H1 (cell line): ENCODE measurements at regions not wholly inside any gene's neighbourhood (a gene's known extent, or its start where the extent isn't known, plus 50 kb on each side); places are given as distances from the start of the nearest gene placed in this dataset.

ENCODE experiments used
- BCL11A ChIP-seq, 2 experiments: IDR thresholded peaks; one replicate each; pipeline ENCODE4 v1.6.1; 2011; ENCODE audit warnings: low read depth in 2 of 2, low read length in 2 of 2, mild to moderate bottlenecking in 2 of 2
- CBX8 ChIP-seq: fragments of 300-800, 300-1000 bp; sonication (generic); IDR thresholded peaks from 2 replicates; pipeline ENCODE4 v1.7.1; 2016; ENCODE audit warnings: low read depth, low read length, borderline replicate concordance
- EP300 ChIP-seq, 2 experiments: IDR thresholded peaks; 1 replicate in 1 of 2; 2 replicates in 1 of 2; pipeline ENCODE4 v1.6.1; 2011 to 2012; ENCODE audit warnings: low read depth in 2 of 2, low read length in 2 of 2, mild to moderate bottlenecking in 2 of 2, borderline replicate concordance in 1 of 2, inconsistent platforms in 1 of 2, moderate library complexity in 1 of 2
- JUN ChIP-seq: IDR thresholded peaks from 2 replicates; pipeline ENCODE4 v1.6.1; 2011; ENCODE audit warnings: low read depth, mild to moderate bottlenecking, improper control_type of control experiment, low read length
- KDM1A ChIP-seq: fragments of 200-600, 300-600 bp; sonication (generic); IDR thresholded peaks from 2 replicates; pipeline ENCODE4 v1.7.1; 2016; ENCODE audit warnings: mild to moderate bottlenecking, low read length, borderline replicate concordance
- RFX5 ChIP-seq: IDR thresholded peaks from 2 replicates; pipeline ENCODE4 v1.6.1; 2011; ENCODE audit warnings: low read depth, low read length, improper control_type of control experiment, borderline replicate concordance
- SAP30 ChIP-seq: fragments of 300-600 bp; sonication (generic); IDR thresholded peaks from 2 replicates; pipeline ENCODE4 v1.7.1; 2012; ENCODE audit warnings: low read length, moderate library complexity, mild to moderate bottlenecking, inconsistent platforms; ENCODE audit not compliant: insufficient read depth, insufficient replicate concordance
- TF ChIP-seq, protein P1 (sequence below): fragments of 300-600 bp; sonication (generic); IDR thresholded peaks from 2 replicates; pipeline ENCODE4 v1.7.1; 2012; ENCODE audit warnings: low read length, moderate library complexity, mild to moderate bottlenecking, inconsistent platforms; ENCODE audit not compliant: insufficient replicate concordance
- TF ChIP-seq, protein P2 (sequence below): IDR thresholded peaks from 2 replicates; pipeline ENCODE4 v1.6.1; 2011; ENCODE audit warnings: low read depth, mild to moderate bottlenecking, low read length; ENCODE audit not compliant: insufficient read depth
- TF ChIP-seq, protein P3 (sequence below): IDR thresholded peaks from 2 replicates; pipeline ENCODE4 v1.6.1; 2011; ENCODE audit warnings: low read length, improper control_type of control experiment

GRCh38 chr2:37760471-37760870 is 89.0 kb upstream of the CDC42EP3 start (continued):
- TF ChIP-seq, protein P1, sequence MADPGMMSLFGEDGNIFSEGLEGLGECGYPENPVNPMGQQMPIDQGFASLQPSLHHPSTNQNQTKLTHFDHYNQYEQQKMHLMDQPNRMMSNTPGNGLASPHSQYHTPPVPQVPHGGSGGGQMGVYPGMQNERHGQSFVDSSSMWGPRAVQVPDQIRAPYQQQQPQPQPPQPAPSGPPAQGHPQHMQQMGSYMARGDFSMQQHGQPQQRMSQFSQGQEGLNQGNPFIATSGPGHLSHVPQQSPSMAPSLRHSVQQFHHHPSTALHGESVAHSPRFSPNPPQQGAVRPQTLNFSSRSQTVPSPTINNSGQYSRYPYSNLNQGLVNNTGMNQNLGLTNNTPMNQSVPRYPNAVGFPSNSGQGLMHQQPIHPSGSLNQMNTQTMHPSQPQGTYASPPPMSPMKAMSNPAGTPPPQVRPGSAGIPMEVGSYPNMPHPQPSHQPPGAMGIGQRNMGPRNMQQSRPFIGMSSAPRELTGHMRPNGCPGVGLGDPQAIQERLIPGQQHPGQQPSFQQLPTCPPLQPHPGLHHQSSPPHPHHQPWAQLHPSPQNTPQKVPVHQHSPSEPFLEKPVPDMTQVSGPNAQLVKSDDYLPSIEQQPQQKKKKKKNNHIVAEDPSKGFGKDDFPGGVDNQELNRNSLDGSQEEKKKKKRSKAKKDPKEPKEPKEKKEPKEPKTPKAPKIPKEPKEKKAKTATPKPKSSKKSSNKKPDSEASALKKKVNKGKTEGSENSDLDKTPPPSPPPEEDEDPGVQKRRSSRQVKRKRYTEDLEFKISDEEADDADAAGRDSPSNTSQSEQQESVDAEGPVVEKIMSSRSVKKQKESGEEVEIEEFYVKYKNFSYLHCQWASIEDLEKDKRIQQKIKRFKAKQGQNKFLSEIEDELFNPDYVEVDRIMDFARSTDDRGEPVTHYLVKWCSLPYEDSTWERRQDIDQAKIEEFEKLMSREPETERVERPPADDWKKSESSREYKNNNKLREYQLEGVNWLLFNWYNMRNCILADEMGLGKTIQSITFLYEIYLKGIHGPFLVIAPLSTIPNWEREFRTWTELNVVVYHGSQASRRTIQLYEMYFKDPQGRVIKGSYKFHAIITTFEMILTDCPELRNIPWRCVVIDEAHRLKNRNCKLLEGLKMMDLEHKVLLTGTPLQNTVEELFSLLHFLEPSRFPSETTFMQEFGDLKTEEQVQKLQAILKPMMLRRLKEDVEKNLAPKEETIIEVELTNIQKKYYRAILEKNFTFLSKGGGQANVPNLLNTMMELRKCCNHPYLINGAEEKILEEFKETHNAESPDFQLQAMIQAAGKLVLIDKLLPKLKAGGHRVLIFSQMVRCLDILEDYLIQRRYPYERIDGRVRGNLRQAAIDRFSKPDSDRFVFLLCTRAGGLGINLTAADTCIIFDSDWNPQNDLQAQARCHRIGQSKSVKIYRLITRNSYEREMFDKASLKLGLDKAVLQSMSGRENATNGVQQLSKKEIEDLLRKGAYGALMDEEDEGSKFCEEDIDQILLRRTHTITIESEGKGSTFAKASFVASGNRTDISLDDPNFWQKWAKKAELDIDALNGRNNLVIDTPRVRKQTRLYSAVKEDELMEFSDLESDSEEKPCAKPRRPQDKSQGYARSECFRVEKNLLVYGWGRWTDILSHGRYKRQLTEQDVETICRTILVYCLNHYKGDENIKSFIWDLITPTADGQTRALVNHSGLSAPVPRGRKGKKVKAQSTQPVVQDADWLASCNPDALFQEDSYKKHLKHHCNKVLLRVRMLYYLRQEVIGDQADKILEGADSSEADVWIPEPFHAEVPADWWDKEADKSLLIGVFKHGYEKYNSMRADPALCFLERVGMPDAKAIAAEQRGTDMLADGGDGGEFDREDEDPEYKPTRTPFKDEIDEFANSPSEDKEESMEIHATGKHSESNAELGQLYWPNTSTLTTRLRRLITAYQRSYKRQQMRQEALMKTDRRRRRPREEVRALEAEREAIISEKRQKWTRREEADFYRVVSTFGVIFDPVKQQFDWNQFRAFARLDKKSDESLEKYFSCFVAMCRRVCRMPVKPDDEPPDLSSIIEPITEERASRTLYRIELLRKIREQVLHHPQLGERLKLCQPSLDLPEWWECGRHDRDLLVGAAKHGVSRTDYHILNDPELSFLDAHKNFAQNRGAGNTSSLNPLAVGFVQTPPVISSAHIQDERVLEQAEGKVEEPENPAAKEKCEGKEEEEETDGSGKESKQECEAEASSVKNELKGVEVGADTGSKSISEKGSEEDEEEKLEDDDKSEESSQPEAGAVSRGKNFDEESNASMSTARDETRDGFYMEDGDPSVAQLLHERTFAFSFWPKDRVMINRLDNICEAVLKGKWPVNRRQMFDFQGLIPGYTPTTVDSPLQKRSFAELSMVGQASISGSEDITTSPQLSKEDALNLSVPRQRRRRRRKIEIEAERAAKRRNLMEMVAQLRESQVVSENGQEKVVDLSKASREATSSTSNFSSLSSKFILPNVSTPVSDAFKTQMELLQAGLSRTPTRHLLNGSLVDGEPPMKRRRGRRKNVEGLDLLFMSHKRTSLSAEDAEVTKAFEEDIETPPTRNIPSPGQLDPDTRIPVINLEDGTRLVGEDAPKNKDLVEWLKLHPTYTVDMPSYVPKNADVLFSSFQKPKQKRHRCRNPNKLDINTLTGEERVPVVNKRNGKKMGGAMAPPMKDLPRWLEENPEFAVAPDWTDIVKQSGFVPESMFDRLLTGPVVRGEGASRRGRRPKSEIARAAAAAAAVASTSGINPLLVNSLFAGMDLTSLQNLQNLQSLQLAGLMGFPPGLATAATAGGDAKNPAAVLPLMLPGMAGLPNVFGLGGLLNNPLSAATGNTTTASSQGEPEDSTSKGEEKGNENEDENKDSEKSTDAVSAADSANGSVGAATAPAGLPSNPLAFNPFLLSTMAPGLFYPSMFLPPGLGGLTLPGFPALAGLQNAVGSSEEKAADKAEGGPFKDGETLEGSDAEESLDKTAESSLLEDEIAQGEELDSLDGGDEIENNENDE, result no peak
- TF ChIP-seq, protein P2, sequence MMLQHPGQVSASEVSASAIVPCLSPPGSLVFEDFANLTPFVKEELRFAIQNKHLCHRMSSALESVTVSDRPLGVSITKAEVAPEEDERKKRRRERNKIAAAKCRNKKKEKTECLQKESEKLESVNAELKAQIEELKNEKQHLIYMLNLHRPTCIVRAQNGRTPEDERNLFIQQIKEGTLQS, result no peak
- TF ChIP-seq RFX5, result no peak
- TF ChIP-seq, protein P3, sequence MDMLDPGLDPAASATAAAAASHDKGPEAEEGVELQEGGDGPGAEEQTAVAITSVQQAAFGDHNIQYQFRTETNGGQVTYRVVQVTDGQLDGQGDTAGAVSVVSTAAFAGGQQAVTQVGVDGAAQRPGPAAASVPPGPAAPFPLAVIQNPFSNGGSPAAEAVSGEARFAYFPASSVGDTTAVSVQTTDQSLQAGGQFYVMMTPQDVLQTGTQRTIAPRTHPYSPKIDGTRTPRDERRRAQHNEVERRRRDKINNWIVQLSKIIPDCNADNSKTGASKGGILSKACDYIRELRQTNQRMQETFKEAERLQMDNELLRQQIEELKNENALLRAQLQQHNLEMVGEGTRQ, result no peak
- no peak for TF ChIP-seq KDM1A
- no peak for TF ChIP-seq CBX8
- no peak for TF ChIP-seq BCL11A (IDR thresholded peaks at IDR 0.05; ENCODE audit: low read depth in 2 of 2, low read length in 2 of 2)
- TF ChIP-seq SAP30, result no peak
- TF ChIP-seq JUN, result no peak
- TF ChIP-seq EP300 (IDR thresholded peaks at IDR 0.05; ENCODE audit: borderline replicate concordance in 1 of 2, low read depth in 2 of 2, low read length in 2 of 2), result no peak
